TTC549 (cell line): ENCODE measurements at regions not wholly inside any gene's neighbourhood (a gene's known extent, or its start where the extent isn't known, plus 50 kb on each side); places are given as distances from the start of the nearest gene placed in this dataset.
"Not testable (repeated sequence)": the region's sequence is repeated elsewhere in the genome, so short reads cannot be mapped to it uniquely, and the experiment has no call there.

Experiments
- FAIRE-seq: peaks from 2 replicates; lab custom pipeline; 2012; peaks lifted over from hg19 to GRCh38; lab: Jason Lieb, UNC

- no peak for FAIRE-seq
Measured at GRCh38 chr13:70249332-70250064, 141.2 kb upstream of the KLHL1 start.

GRCh38 chr13:70237131-70237530 lies 128.9 kb upstream of the KLHL1 start:
- no peak for FAIRE-seq

- FAIRE-seq = no peak
Measured at GRCh38 chr13:70235565-70235964, 127.3 kb upstream of the KLHL1 start.

DNA sequence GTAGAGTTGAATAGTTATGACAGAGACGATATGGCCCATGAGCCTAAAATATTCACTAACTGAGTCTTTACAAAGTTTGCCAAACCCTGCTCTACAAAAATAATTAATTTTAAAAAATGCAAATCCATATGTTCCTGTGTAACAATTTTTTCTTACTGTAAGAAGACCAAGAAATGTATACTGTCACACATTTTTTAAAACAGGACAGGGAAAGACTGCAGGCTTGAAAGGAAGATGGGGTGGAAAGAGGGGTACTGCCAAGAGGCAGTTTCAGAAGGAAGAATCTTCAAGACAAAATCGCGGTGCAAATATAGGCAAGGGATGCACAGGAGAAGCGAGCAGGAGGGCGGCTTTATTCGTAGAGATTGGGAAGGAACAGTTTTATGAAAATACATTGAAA lies 115.7 kb upstream of the KLHL1 start:
- no peak for FAIRE-seq

DNA sequence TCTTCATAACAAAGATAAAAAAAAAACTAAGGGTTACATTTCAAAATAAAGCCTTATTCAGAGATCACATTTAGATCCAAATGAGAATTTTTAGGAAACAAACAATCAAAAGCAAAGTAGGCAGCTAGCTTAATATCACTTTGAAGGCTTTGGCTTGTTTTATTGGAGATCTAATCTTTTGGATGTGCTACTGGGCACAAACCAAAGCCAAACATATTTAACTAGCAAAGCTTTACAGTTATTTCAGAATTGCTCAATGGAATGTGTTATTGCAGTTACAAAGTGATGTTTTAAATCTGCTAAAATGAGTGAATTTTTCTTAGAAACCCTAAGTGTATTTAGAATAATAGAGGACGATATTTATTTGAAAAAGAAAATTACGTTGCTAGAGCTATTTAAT lies 114.7 kb upstream of the KLHL1 start:
- no peak for FAIRE-seq

- no peak for FAIRE-seq
Measured at GRCh38 chr13:70218618-70219017, 110.4 kb upstream of the KLHL1 start.

DNA sequence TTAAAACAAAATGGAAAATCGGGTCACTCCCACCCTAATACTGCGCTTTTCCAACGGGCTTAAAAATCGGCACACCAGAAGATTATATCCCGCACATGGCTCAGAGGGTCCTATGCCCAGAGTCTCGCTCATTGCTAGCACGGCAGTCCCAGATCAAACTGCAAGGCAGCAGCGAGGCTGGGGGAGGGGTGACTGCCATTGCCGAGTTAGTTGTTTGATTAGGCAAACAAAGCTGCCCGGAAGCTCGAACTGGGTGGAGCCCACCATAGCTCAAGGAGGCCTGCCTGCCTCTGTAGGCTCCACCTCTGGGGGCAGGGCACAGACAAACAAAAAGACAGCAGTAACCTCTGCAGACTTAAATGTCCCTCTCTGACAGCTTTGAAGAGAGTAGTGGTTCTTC lies 100.7 kb upstream of the KLHL1 start:
- not testable (repeated sequence) for FAIRE-seq

DNA sequence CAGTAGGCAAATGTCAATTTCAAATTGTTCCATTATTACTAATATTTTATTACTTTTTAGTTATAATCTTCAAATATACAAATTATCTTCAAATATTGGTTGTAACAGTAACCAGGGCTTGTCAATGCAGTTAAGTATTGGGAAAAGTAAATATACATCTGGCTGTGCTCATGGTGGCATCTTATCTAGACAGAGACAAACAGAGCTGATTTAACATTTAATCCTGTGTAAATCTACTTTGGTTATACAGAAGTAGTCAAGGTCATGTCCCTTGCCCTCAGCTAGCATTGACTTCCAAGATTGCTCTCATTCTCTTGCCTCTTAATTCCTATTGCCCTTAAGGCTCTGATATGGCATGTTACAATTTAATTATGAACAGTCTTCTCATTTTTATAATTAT lies 98.4 kb upstream of the KLHL1 start:
- FAIRE-seq = no peak

GRCh38 chr13:70203661-70204229 lies 95.5 kb upstream of the KLHL1 start:
- no peak for FAIRE-seq

DNA sequence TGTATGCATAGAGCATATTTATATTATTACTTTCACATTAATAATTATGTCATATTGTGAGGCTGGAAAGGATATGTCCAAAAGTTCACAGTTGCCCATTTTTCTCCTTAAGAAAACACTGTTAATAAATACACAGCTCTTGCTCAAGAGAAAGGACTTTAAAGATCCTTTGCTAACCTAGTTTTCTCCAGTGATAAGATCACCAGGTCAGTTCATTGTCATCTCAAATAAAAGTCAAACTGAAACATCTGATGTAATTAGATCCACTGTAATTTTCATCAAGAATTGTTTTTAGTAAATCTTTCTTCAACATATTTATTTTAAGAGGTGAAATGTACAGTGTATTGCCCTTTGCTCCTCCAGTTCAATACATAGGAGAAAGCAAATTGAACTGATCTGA lies 82.8 kb upstream of the KLHL1 start:
- FAIRE-seq = no peak

- FAIRE-seq = no peak
Measured at GRCh38 chr13:70189981-70190380, 81.7 kb upstream of the KLHL1 start.

DNA sequence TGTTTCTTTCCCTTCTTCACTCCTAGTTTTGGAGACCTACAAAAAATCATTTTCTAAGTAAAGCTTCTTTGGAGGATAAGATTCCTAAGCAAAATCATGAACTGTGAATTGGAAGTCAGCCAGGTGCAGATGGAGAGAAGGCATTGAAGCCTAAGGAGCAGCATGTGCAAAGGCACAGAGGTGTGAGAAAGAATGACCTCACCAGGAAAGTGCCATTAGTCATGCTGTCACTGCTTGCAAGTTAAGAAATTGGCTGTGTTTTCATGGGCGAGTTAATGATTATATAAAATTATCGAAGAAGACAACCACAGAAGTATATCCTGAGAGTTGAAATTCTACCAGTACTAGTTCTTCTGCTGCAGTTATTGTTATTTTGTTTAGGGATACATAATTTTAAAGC lies 80.3 kb upstream of the KLHL1 start:
- FAIRE-seq = no peak

GRCh38 chr13:70183041-70183440 lies 74.8 kb upstream of the KLHL1 start:
- no peak for FAIRE-seq
